ENCODE measurements at regions not wholly inside any gene's neighbourhood (a gene's known extent, or its start where the extent isn't known, plus 50 kb on each side); places are given as distances from the start of the nearest gene placed in this dataset.

- Histone ChIP-seq H3K79me2 (ENCODE audit: control insufficient read depth, insufficient read depth, low read length) (no peaks in the 10 kb centered on the region), H3K27ac (ENCODE audit: control insufficient read depth, insufficient read depth, low read length) (no peak overlapping the region), H3K4me2 (ENCODE audit: control insufficient read depth, extremely low read depth, insufficient read depth, low read depth, low read length) (no peak overlapping the region), H3K27me3 (ENCODE audit: control insufficient read depth, extremely low read depth, insufficient read depth, low read length) (no peaks in the 10 kb centered on the region), H3K9ac (ENCODE audit: control insufficient read depth, extremely low read depth, insufficient read depth, low read length) (no peak overlapping the region), H3K4me1 (ENCODE audit: control insufficient read depth, extremely low read depth, insufficient read depth, low read length) (no peaks in the 10 kb centered on the region), H2AFZ (ENCODE audit: control insufficient read depth, low read length) (no peak overlapping the region), H3K9me3 (ENCODE audit: control insufficient read depth, low read depth, low read length) (no peaks in the 10 kb centered on the region), H3K9me1 (ENCODE audit: control insufficient read depth, extremely low read depth, insufficient read depth, low read length) (no peaks in the 10 kb centered on the region), H3K4me3 (ENCODE audit: control insufficient read depth in 2 of 3, extremely low read depth in 1 of 3, insufficient read depth in 2 of 3, low read depth in 1 of 3, low read length in 3 of 3) (no peak overlapping the region), H3K36me3 (ENCODE audit: control insufficient read depth in 2 of 2, extremely low read depth in 1 of 2, insufficient read depth in 2 of 2, low read length in 2 of 2) (no peaks in the 10 kb centered on the region), H4K20me1 (ENCODE audit: control insufficient read depth, extremely low read depth, insufficient read depth, low read length) (no peaks in the 10 kb centered on the region)
- DNase-seq (ENCODE audit: low read depth, low spot score): no peak
- dilution Hi-C loops (cut with MboI; ENCODE audit: extremely low pct_ligation_motif_present, low sequenced_read_pairs): no loop called here
- FAIRE-seq: no peak
- TF ChIP-seq CTCF (optimal IDR thresholded peaks at IDR 0.05 in 1 of 3, IDR thresholded peaks at IDR 0.05 in 1 of 3, conservative IDR thresholded peaks at IDR 0.05 in 1 of 3; ENCODE audit: extremely low read depth in 1 of 3, insufficient read depth in 2 of 3, low read length in 3 of 3): no peak
- no peak for TF ChIP-seq EZH2 (IDR thresholded peaks at IDR 0.05; ENCODE audit: low read length)
Measured at GRCh38 chr4:160580581-160580980, 1477.7 kb downstream of the RAPGEF2 start.

- no peak for DNase-seq (ENCODE audit: low read depth, low spot score)
- Histone ChIP-seq H3K4me1 (ENCODE audit: control insufficient read depth, extremely low read depth, insufficient read depth, low read length) (no peaks in the 10 kb centered on the region), H3K79me2 (ENCODE audit: control insufficient read depth, insufficient read depth, low read length) (no peaks in the 10 kb centered on the region), H3K9ac (ENCODE audit: control insufficient read depth, extremely low read depth, insufficient read depth, low read length) (no peak overlapping the region), H2AFZ (ENCODE audit: control insufficient read depth, low read length) (no peak overlapping the region), H3K27ac (ENCODE audit: control insufficient read depth, insufficient read depth, low read length) (no peak overlapping the region), H3K9me1 (ENCODE audit: control insufficient read depth, extremely low read depth, insufficient read depth, low read length) (no peaks in the 10 kb centered on the region), H3K36me3 (ENCODE audit: control insufficient read depth in 2 of 2, extremely low read depth in 1 of 2, insufficient read depth in 2 of 2, low read length in 2 of 2) (no peaks in the 10 kb centered on the region), H4K20me1 (ENCODE audit: control insufficient read depth, extremely low read depth, insufficient read depth, low read length) (no peaks in the 10 kb centered on the region), H3K9me3 (ENCODE audit: control insufficient read depth, low read depth, low read length) (no peaks in the 10 kb centered on the region), H3K4me3 (ENCODE audit: control insufficient read depth in 2 of 3, extremely low read depth in 1 of 3, insufficient read depth in 2 of 3, low read depth in 1 of 3, low read length in 3 of 3) (no peak overlapping the region), H3K4me2 (ENCODE audit: control insufficient read depth, extremely low read depth, insufficient read depth, low read depth, low read length) (no peak overlapping the region), H3K27me3 (ENCODE audit: control insufficient read depth, extremely low read depth, insufficient read depth, low read length) (no peaks in the 10 kb centered on the region)
- dilution Hi-C loops (cut with MboI; ENCODE audit: extremely low pct_ligation_motif_present, low sequenced_read_pairs): no loop called here
- FAIRE-seq: no peak
- TF ChIP-seq CTCF (optimal IDR thresholded peaks at IDR 0.05 in 1 of 3, IDR thresholded peaks at IDR 0.05 in 1 of 3, conservative IDR thresholded peaks at IDR 0.05 in 1 of 3; ENCODE audit: extremely low read depth in 1 of 3, insufficient read depth in 2 of 3, low read length in 3 of 3) (no peak), EZH2 (IDR thresholded peaks at IDR 0.05; ENCODE audit: low read length) (no peak)
Measured at GRCh38 chr4:160592258-160592657, 1489.4 kb downstream of the RAPGEF2 start.

All from keratinocyte (primary cell).